ENCODE measurements at regions not wholly inside any gene's neighbourhood (a gene's known extent, or its start where the extent isn't known, plus 50 kb on each side); places are given as distances from the start of the nearest gene placed in this dataset.
A peak's percentile ranks its signal among the peaks of the same experiment; 100 is the strongest.
"Not testable (repeated sequence)": the region's sequence is repeated elsewhere in the genome, so short reads cannot be mapped to it uniquely, and the experiment has no call there.

GRCh38 chr13:71300602-71301001 lies 566.4 kb downstream of the DACH1 start:
- no peak for DNase-seq

- no peak for DNase-seq
Measured at GRCh38 chr13:71291842-71292146, 575.2 kb downstream of the DACH1 start.

GRCh38 chr13:71290963-71291841 lies 575.8 kb downstream of the DACH1 start:
- peak; percentile 40 for DNase-seq

- not testable (repeated sequence) for DNase-seq
Measured at GRCh38 chr13:71289980-71290379, 577.0 kb downstream of the DACH1 start.

- DNase-seq: no peak
Measured at GRCh38 chr13:71285700-71286099, 581.3 kb downstream of the DACH1 start.

GRCh38 chr13:71278512-71278911 lies 588.5 kb downstream of the DACH1 start:
- no peak for DNase-seq

- DNase-seq: no peak
Measured at GRCh38 chr13:71274923-71275608, 591.9 kb downstream of the DACH1 start.

GRCh38 chr13:71261256-71261655 lies 605.7 kb downstream of the DACH1 start:
- no peak for DNase-seq

- no peak for DNase-seq
Measured at GRCh38 chr13:71260246-71260645, 606.8 kb downstream of the DACH1 start.

GRCh38 chr13:71255633-71256032 lies 611.4 kb downstream of the DACH1 start:
- no peak for DNase-seq

GRCh38 chr13:71254384-71254783 lies 612.6 kb downstream of the DACH1 start:
- DNase-seq: no peak

- no peak for DNase-seq
Measured at GRCh38 chr13:71252184-71252704, 614.8 kb downstream of the DACH1 start.

- no peak for DNase-seq
Measured at GRCh38 chr13:71251292-71251951, 615.6 kb downstream of the DACH1 start.

- DNase-seq: no peak
Measured at GRCh38 chr13:71249011-71249410, 618.0 kb downstream of the DACH1 start.

GRCh38 chr13:71244161-71244560 lies 622.8 kb downstream of the DACH1 start:
- DNase-seq: no peak

GRCh38 chr13:71242201-71242600 lies 624.8 kb downstream of the DACH1 start:
- peak; percentile 44 for DNase-seq

GRCh38 chr13:71240911-71241310 lies 626.1 kb downstream of the DACH1 start:
- DNase-seq: peak; percentile 7

GRCh38 chr13:71237332-71237731 lies 629.7 kb downstream of the DACH1 start:
- DNase-seq: no peak

GRCh38 chr13:71219698-71220415 lies 647.1 kb downstream of the DACH1 start:
- DNase-seq: peak; percentile 66

- peak; percentile 53 for DNase-seq
Measured at GRCh38 chr13:71218960-71219359, 648.0 kb downstream of the DACH1 start.

GRCh38 chr13:71217827-71218226 lies 649.2 kb downstream of the DACH1 start:
- no peak for DNase-seq

- no peak for DNase-seq
Measured at GRCh38 chr13:71214821-71215220, 652.2 kb downstream of the DACH1 start.

- DNase-seq: no peak
Measured at GRCh38 chr13:71214357-71214756, 652.6 kb downstream of the DACH1 start.
